Gastrocnemius medialis (tissue), 4 donors: ENCODE measurements at regions not wholly inside any gene's neighbourhood (a gene's known extent, or its start where the extent isn't known, plus 50 kb on each side); places are given as distances from the start of the nearest gene placed in this dataset.

ENCODE experiments used
- ATAC-seq, 2 donors: fragments of 150-250 bp; one replicate each; pipeline ENCODE4 v1.9.1; 2016
- DNase-seq, 2 donors: peaks; one replicate each; pipeline ENCODE4 v3.0.0-alpha.2; 2019
- H3K27ac ChIP-seq, 4 donors: fragments of 200-600 bp; sonication (generic); 1 replicate in 1 of 4; 2 replicates in 3 of 4; pipeline ENCODE4 v1.5.1; 2016 to 2018; ENCODE audit warnings: mild to moderate bottlenecking in 2 of 4, moderate library complexity in 1 of 4
- H3K27me3 ChIP-seq, 3 donors: fragments of 200-600 bp; sonication (generic) in 2 of 3; 1 replicate in 1 of 3; 2 replicates in 2 of 3; pipeline versions ENCODE4 v1.5.1 to v1.6.0; 2016 to 2019; ENCODE audit warnings: mild to moderate bottlenecking in 1 of 3, moderate library complexity in 1 of 3
- H3K36me3 ChIP-seq, 2 donors: fragments of 200-600 bp; sonication (generic) in 1 of 2; one replicate each; pipeline ENCODE4 v1.5.1; 2017 to 2018
- H3K4me1 ChIP-seq, 2 donors: fragments of 200-600 bp; sonication (generic) in 1 of 2; one replicate each; pipeline ENCODE4 v1.5.1; 2016 to 2017; ENCODE audit warnings: mild to moderate bottlenecking in 2 of 2
- H3K4me3 ChIP-seq, 4 donors: fragments of 200-600 bp; sonication (generic) in 3 of 4; 1 replicate in 1 of 4; 2 replicates in 3 of 4; pipeline ENCODE4 v1.5.1; 2016 to 2019; ENCODE audit warnings: mild to moderate bottlenecking in 2 of 4
- H3K9me3 ChIP-seq, 3 donors: fragments of 200-600 bp; sonication (generic) in 2 of 3; 1 replicate in 1 of 3; 2 replicates in 2 of 3; pipeline ENCODE4 v1.5.1; 2016 to 2019
- POLR2A ChIP-seq, 2 donors: fragments of 450-650 bp; IDR thresholded peaks; one replicate each; pipeline ENCODE4 v1.6.1; 2017; ENCODE audit warnings: antibody characterized with exemption in 2 of 2, mild to moderate bottlenecking in 2 of 2, moderate library complexity in 2 of 2
- in situ Hi-C, 4 donors: fragments of 200-750 bp; cut with MboI; loops; one replicate each; pipeline versions ENCODE4 v1.15.0 to v1.8.0; 2017; ENCODE audit warnings: low sequenced_read_pairs in 4 of 4
- intact Hi-C: fragments of 100-400 bp; cut with DNase I; formaldehyde crosslinking; loops from one replicate; pipeline ENCODE4 v1.15.1; 2023; ENCODE audit warnings: low total_unique reads
- TF ChIP-seq, protein P1 (sequence below), 5 experiments: fragments of 450-650 bp in 3 of 5; fragments of 200-600 bp in 2 of 5; sonication (generic) in 2 of 5; IDR thresholded peaks in 4 of 5; conservative IDR thresholded peaks in 1 of 5; 1 replicate in 4 of 5; 2 replicates in 1 of 5; pipeline ENCODE4 v1.5.1; 2016 to 2019; ENCODE audit warnings: antibody characterized with exemption in 5 of 5, mild to moderate bottlenecking in 3 of 5, moderate library complexity in 3 of 5

DNA sequence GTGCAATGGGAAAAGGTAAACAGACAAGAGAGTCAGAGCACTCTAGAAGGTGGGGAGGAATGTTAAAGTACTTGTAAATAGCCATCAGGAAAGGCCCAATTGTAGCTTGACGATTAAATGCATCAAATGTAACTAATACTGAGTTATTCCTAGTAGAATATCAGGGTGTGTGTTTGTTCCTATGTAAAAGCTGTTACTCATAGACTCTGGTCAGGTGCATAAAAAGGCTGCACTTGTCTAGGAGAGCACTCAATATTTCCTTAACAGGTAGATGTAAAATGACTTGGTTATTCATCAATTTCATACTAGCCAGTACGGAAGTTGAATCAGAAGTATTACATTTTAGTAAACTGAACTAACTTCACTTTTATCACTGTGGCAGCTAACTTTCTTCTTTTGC is 179.7 kb upstream of the AGR3 start:
- intact Hi-C loops (no loop called here), in situ Hi-C loops (no loop called here)
- Histone ChIP-seq H3K27ac (no peak overlapping the region), H3K4me3 (no peak overlapping the region), H3K36me3 (no peaks in the 10 kb centered on the region), H3K4me1 (no peaks in the 10 kb centered on the region), H3K9me3 (no peaks in the 10 kb centered on the region), H3K27me3 (no peaks in the 10 kb centered on the region)
- DNase-seq (no peak), ATAC-seq (no peak)
- TF ChIP-seq, protein P1, sequence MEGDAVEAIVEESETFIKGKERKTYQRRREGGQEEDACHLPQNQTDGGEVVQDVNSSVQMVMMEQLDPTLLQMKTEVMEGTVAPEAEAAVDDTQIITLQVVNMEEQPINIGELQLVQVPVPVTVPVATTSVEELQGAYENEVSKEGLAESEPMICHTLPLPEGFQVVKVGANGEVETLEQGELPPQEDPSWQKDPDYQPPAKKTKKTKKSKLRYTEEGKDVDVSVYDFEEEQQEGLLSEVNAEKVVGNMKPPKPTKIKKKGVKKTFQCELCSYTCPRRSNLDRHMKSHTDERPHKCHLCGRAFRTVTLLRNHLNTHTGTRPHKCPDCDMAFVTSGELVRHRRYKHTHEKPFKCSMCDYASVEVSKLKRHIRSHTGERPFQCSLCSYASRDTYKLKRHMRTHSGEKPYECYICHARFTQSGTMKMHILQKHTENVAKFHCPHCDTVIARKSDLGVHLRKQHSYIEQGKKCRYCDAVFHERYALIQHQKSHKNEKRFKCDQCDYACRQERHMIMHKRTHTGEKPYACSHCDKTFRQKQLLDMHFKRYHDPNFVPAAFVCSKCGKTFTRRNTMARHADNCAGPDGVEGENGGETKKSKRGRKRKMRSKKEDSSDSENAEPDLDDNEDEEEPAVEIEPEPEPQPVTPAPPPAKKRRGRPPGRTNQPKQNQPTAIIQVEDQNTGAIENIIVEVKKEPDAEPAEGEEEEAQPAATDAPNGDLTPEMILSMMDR (IDR thresholded peaks at IDR 0.05 in 4 of 5, conservative IDR thresholded peaks at IDR 0.05 in 1 of 5), result no peak
- no peak for TF ChIP-seq POLR2A (IDR thresholded peaks at IDR 0.05)

DNA sequence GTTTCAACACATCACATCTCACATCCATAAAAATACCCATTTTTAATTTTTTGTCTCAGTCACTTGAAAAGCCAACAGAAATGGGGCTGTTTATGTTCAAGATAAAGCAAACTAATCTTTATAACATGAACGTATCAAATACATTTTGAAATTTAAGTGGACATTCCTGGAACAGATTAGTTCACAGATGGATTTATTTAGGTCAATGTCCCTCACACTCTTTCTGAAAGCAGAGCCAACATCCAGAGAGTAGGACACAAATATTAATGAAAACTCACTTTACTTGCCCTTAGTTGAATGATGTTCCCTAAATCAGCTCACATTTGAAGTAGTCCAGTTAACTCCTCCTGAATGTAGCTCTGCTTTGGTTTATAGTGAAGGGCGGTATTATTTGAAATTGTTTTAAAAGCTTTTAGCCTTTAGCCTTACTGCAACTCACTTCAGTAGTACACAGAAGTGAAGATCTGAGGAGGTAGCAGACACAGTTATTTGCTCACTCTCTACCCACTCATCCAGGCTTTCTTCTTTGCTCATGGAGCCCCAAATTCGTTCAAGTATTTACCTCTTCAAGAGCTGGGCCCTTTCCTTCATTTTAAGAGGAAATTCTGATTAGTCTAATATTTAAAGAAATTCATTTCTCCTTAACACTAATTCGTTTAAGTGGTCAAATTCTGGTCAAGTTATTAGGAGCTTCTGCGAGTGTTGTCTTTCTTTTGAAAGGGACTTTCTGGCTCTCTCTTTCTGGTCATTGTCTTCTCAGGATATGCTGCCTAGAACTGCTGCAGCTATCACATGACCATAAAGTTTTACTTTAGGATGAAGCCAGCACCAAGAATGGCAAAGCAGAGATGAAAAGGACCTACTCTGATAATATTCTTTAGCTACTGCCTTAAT is 180.6 kb upstream of the AGR3 start:
- H3K36me3 ChIP-seq, result no peaks in the 10 kb centered on the region
- intact Hi-C loops, result no loop called here
- no peaks in the 10 kb centered on the region for H3K27me3 ChIP-seq
- DNase-seq (no peak), ATAC-seq (no peak)
- H3K27ac ChIP-seq, result no peak overlapping the region
- in situ Hi-C loops, result no loop called here
- no peaks in the 10 kb centered on the region for H3K4me1 ChIP-seq
- TF ChIP-seq POLR2A (IDR thresholded peaks at IDR 0.05), result no peak
- TF ChIP-seq, protein P1 (IDR thresholded peaks at IDR 0.05 in 4 of 5, conservative IDR thresholded peaks at IDR 0.05 in 1 of 5), result no peak
- no peak overlapping the region for H3K4me3 ChIP-seq
- no peaks in the 10 kb centered on the region for H3K9me3 ChIP-seq

DNA sequence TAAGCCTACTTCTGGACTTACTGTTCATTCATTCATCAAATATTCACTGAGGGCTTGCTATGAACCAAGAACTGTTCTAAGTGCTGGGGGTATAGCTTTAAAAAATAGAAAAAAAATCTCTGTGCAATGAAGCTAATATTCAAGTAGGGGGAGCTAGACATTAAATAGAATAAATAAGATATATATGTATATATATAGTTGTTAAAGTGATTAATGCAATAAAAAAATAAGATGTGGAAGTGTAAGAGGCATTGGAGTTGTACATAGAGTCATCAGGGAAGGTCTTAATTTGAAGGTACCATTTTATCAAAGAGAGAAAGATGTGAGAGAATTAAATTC is 181.2 kb upstream of the AGR3 start:
- ATAC-seq (no peak), DNase-seq (no peak)
- H3K4me1 ChIP-seq, result no peaks in the 10 kb centered on the region
- in situ Hi-C loops (no loop called here), intact Hi-C loops (no loop called here)
- H3K27ac ChIP-seq, result no peak overlapping the region
- H3K36me3 ChIP-seq, result no peaks in the 10 kb centered on the region
- H3K9me3 ChIP-seq, result no peaks in the 10 kb centered on the region
- H3K4me3 ChIP-seq, result no peak overlapping the region
- no peaks in the 10 kb centered on the region for H3K27me3 ChIP-seq
- TF ChIP-seq, protein P1 (IDR thresholded peaks at IDR 0.05 in 4 of 5, conservative IDR thresholded peaks at IDR 0.05 in 1 of 5), result no peak
- TF ChIP-seq POLR2A (IDR thresholded peaks at IDR 0.05), result no peak

DNA sequence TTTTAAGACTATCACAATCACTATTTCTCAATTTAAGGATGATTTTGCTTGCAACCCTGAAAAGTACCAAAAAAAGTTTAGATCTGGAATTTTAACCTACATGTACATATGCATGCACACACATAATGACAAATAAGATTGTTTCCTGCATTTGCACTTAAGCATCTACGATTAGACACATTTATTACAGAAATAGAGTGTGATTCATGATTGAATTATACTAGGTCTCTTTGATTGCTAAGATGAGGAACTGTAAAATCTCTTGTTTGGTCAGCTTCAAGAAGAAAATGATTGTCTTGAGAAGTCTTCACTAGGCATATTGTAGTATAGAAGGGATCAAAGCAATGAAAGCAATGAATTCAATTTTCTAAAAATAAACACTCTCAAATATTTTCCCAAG is 185.9 kb upstream of the AGR3 start:
- DNase-seq, result no peak
- Histone ChIP-seq H3K9me3 (no peaks in the 10 kb centered on the region), H3K4me3 (no peak overlapping the region), H3K27me3 (no peaks in the 10 kb centered on the region), H3K4me1 (no peaks in the 10 kb centered on the region), H3K36me3 (no peaks in the 10 kb centered on the region), H3K27ac (no peak overlapping the region)
- in situ Hi-C loops (no loop called here), intact Hi-C loops (no loop called here)
- TF ChIP-seq, protein P1 (IDR thresholded peaks at IDR 0.05 in 4 of 5, conservative IDR thresholded peaks at IDR 0.05 in 1 of 5), result no peak
- no peak for TF ChIP-seq POLR2A (IDR thresholded peaks at IDR 0.05)
- no peak for ATAC-seq

DNA sequence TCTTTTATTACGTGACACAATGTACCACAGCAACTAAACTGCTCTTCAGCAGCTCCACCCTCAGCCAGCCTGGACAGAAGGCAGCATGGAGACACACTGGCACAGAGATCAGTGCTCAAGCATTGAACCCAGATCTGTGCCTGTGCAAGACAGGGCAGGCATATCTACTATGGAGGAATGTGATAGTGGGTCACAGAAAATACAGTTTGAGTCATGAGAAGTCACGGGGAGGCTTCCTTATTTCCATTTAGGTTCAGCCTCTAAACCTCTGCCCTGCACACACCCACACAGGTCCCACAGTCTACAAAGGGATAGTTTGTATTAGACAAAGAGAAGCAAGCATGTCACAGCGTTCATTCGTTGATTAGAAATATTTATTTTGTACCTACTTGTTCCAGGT is 187.4 kb upstream of the AGR3 start:
- in situ Hi-C loops, result no loop called here
- no peak for ATAC-seq

More for the DNA sequence above, 187.4 kb upstream of the AGR3 start:
- DNase-seq, result no peak
- no peak overlapping the region for H3K27ac ChIP-seq
- H3K27me3 ChIP-seq, result no peaks in the 10 kb centered on the region
- TF ChIP-seq, protein P1 (IDR thresholded peaks at IDR 0.05 in 4 of 5, conservative IDR thresholded peaks at IDR 0.05 in 1 of 5), result no peak
- no peak for TF ChIP-seq POLR2A (IDR thresholded peaks at IDR 0.05)
- intact Hi-C loops, result no loop called here
- no peak overlapping the region for H3K4me3 ChIP-seq
- H3K4me1 ChIP-seq, result no peaks in the 10 kb centered on the region
- H3K9me3 ChIP-seq, result no peaks in the 10 kb centered on the region
- H3K36me3 ChIP-seq, result no peaks in the 10 kb centered on the region
